Adrenal gland (tissue), 5 donors: ENCODE measurements at regions not wholly inside any gene's neighbourhood (a gene's known extent, or its start where the extent isn't known, plus 50 kb on each side); places are given as distances from the start of the nearest gene placed in this dataset.

Source experiments
- POLR2A ChIP-seq, 2 donors: fragments of 450-650 bp; IDR thresholded peaks; one replicate each; pipeline ENCODE4 v1.6.1; 2017; ENCODE audit warnings: antibody characterized with exemption in 2 of 2, mild to moderate bottlenecking in 2 of 2, moderate library complexity in 1 of 2
- TF ChIP-seq, protein P1 (sequence below), 6 experiments: fragments of 450-650 bp in 4 of 6; fragments of 200-600 bp in 2 of 6; sonication (generic) in 1 of 6; IDR thresholded peaks; 1 replicate in 5 of 6; 2 replicates in 1 of 6; pipeline versions ENCODE4 v1.5.1 to v1.8.0; 2016 to 2021; ENCODE audit warnings: antibody characterized with exemption in 6 of 6, mild to moderate bottlenecking in 2 of 6, moderate library complexity in 1 of 6
- donor health status: DM: no; HTN: no; CAD: no.

DNA sequence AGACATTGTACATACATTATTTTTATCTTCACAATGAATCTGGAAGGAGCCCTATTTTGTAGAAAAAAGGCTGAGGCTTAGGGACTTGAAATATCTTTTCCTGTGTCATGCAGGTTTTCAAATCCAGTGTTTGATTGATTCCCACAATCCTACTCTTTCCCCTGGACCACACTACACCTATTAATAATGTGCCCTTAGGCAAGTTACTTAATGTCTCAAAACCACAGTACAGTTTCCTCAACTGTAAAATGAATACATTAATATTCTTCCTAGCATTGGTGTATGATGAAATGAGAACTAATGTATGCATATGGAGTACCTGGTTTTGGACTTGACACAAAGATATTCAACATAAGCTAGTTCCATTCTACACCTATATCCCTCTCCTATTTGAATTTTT is 313.3 kb upstream of the SP8 start:
- TF ChIP-seq, protein P1, sequence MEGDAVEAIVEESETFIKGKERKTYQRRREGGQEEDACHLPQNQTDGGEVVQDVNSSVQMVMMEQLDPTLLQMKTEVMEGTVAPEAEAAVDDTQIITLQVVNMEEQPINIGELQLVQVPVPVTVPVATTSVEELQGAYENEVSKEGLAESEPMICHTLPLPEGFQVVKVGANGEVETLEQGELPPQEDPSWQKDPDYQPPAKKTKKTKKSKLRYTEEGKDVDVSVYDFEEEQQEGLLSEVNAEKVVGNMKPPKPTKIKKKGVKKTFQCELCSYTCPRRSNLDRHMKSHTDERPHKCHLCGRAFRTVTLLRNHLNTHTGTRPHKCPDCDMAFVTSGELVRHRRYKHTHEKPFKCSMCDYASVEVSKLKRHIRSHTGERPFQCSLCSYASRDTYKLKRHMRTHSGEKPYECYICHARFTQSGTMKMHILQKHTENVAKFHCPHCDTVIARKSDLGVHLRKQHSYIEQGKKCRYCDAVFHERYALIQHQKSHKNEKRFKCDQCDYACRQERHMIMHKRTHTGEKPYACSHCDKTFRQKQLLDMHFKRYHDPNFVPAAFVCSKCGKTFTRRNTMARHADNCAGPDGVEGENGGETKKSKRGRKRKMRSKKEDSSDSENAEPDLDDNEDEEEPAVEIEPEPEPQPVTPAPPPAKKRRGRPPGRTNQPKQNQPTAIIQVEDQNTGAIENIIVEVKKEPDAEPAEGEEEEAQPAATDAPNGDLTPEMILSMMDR (IDR thresholded peaks at IDR 0.05), result no peak
- TF ChIP-seq POLR2A (IDR thresholded peaks at IDR 0.05), result no peak
